Prostate gland (tissue), 2 donors: ENCODE measurements at regions not wholly inside any gene's neighbourhood (a gene's known extent, or its start where the extent isn't known, plus 50 kb on each side); places are given as distances from the start of the nearest gene placed in this dataset.

Source experiments
- DNase-seq: peaks from one replicate; pipeline ENCODE4 v3.0.0-alpha.2; 2019; ENCODE audit warnings: low spot score
- H3K27ac ChIP-seq, 2 donors: fragments of 200-600 bp; sonication (generic); 2 replicates each; pipeline ENCODE4 v1.5.1; 2017 to 2019
- H3K27me3 ChIP-seq: fragments of 200-600 bp; sonication (generic); replicated peaks from 2 replicates; pipeline ENCODE4 v1.5.1; 2019; ENCODE audit not compliant: insufficient read depth
- H3K36me3 ChIP-seq, 2 donors: fragments of 200-600 bp; sonication (generic); 1 replicate in 1 of 2; 2 replicates in 1 of 2; pipeline versions ENCODE4 v1.5.1 to v1.8.1; 2017 to 2019
- H3K4me1 ChIP-seq: fragments of 200-600 bp; sonication (generic); replicated peaks from 2 replicates; pipeline ENCODE4 v1.5.1; 2019
- H3K4me3 ChIP-seq, 2 donors: fragments of 200-600 bp; sonication (generic); 2 replicates each; pipeline ENCODE4 v1.5.1; 2017 to 2019
- H3K9me3 ChIP-seq: fragments of 200-600 bp; sonication (generic); 2 replicates; pipeline ENCODE4 v1.5.1; 2017
- POLR2A ChIP-seq: fragments of 450-650 bp; IDR thresholded peaks from one replicate; pipeline ENCODE4 v1.6.1; 2016; ENCODE audit warnings: antibody characterized with exemption, mild to moderate bottlenecking
- POLR2AphosphoS5 ChIP-seq: sonication (generic); formaldehyde crosslinking; IDR thresholded peaks from one replicate; pipeline ENCODE4 v1.6.1; 2017; ENCODE audit warnings: antibody characterized with exemption
- WGBS: methylation state at CpG from one replicate; pipeline ENCODE4 v1.1.5; 2018; 5-methylcytosine and 5-hydroxymethylcytosine counted together
- intact Hi-C: fragments of 100-400 bp; cut with DNase I; formaldehyde crosslinking; loops from one replicate; pipeline ENCODE4 v1.14.2; 2022
- TF ChIP-seq, protein P1 (sequence below), 4 experiments: fragments of 200-600 bp in 2 of 4; fragments of 450-650 bp in 2 of 4; sonication (generic) in 2 of 4; IDR thresholded peaks; 1 replicate in 3 of 4; 2 replicates in 1 of 4; pipeline ENCODE4 v1.5.1; 2016 to 2019; ENCODE audit warnings: antibody characterized with exemption in 4 of 4, mild to moderate bottlenecking in 2 of 4, moderate library complexity in 2 of 4

DNA sequence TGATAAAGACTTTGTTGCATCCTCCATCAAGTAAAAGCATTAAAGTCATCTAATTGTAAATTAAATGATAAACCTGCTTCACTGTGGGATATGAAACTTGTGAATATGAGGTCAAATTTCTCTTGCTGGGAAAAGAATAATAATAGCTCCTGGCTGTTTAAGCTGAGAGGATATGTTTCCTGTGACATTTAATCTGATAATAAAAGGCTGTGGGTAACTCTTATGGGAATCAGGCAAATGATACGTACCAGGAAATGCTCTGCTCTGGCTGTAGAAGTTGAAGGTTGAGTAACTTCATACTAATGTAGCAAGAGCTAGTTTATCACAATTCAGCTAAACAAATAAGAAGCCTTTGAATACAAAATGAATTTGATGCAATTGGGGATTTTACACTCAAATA lies 574.6 kb downstream of the RAPGEF2 start:
- Histone ChIP-seq H3K4me3 (no peak overlapping the region), H3K27ac (no peak overlapping the region), H3K36me3 (no peaks in the 10 kb centered on the region), H3K9me3 (no peaks in the 10 kb centered on the region), H3K4me1 (no peaks in the 10 kb centered on the region), H3K27me3 (no peaks in the 10 kb centered on the region)
- intact Hi-C loops = no loop called here
- TF ChIP-seq POLR2AphosphoS5 = peak; percentile 41
- TF ChIP-seq, protein P1, sequence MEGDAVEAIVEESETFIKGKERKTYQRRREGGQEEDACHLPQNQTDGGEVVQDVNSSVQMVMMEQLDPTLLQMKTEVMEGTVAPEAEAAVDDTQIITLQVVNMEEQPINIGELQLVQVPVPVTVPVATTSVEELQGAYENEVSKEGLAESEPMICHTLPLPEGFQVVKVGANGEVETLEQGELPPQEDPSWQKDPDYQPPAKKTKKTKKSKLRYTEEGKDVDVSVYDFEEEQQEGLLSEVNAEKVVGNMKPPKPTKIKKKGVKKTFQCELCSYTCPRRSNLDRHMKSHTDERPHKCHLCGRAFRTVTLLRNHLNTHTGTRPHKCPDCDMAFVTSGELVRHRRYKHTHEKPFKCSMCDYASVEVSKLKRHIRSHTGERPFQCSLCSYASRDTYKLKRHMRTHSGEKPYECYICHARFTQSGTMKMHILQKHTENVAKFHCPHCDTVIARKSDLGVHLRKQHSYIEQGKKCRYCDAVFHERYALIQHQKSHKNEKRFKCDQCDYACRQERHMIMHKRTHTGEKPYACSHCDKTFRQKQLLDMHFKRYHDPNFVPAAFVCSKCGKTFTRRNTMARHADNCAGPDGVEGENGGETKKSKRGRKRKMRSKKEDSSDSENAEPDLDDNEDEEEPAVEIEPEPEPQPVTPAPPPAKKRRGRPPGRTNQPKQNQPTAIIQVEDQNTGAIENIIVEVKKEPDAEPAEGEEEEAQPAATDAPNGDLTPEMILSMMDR (IDR thresholded peaks at IDR 0.05) = no peak
- WGBS = 21% methylated on average over 1 of the region's 1 CpG
- DNase-seq = no peak

DNA sequence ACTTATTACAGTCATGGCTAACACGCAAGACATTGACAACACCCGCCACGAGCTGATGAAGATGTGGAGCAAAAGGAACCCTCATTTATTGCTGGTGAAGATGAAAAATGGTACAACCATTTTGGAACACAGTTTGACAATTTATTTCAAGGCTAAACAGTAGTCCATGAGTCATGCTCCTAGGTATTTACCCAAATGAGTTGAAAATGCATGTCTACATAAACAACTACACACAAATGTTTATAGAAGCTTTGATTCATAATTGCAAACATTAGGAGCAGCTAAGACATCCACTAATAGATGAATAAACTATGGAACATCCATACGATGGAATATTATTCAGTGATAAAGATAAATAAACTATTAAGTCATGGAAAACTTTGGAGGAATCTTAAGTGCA lies 580.1 kb downstream of the RAPGEF2 start:
- no peak for DNase-seq
- Histone ChIP-seq H3K9me3 (no peaks in the 10 kb centered on the region), H3K4me3 (no peak overlapping the region), H3K27ac (no peak overlapping the region), H3K4me1 (no peaks in the 10 kb centered on the region), H3K36me3 (no peaks in the 10 kb centered on the region), H3K27me3 (no peaks in the 10 kb centered on the region)
- TF ChIP-seq POLR2AphosphoS5 (no peak), POLR2A (no peak)
- TF ChIP-seq, protein P1 (IDR thresholded peaks at IDR 0.05) = no peak
- WGBS = 90% methylated on average over 4 of the region's 4 CpGs
- intact Hi-C loops = no loop called here

DNA sequence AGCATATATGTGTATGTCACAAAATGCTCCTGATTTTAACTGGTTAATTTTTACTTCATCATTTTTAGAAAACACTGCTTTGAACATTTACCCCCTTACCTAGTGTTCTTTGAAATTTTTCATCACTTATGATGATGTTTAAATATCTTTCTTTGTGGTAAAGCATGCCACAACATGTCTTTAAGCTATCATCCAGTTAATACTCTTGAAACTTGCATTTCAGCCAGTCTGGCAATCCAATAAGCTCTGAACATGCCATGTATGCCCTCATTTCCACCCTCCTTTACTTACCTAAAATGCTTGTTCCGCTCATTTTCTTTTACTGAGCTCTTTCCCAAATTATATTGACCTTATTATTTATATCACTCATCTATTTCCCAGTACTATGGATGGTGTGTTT lies 581.2 kb downstream of the RAPGEF2 start:
- no peak overlapping the region for H3K4me3 ChIP-seq
- WGBS = 46% methylated on average over 1 of the region's 1 CpG
- H3K36me3 ChIP-seq = no peaks in the 10 kb centered on the region
- no peaks in the 10 kb centered on the region for H3K9me3 ChIP-seq
- no peak for TF ChIP-seq POLR2A
- TF ChIP-seq POLR2AphosphoS5 = no peak
- TF ChIP-seq, protein P1 (IDR thresholded peaks at IDR 0.05) = no peak
- H3K4me1 ChIP-seq = no peaks in the 10 kb centered on the region
- no peak overlapping the region for H3K27ac ChIP-seq
- DNase-seq = no peak
- no peaks in the 10 kb centered on the region for H3K27me3 ChIP-seq
- intact Hi-C loops = no loop called here

DNA sequence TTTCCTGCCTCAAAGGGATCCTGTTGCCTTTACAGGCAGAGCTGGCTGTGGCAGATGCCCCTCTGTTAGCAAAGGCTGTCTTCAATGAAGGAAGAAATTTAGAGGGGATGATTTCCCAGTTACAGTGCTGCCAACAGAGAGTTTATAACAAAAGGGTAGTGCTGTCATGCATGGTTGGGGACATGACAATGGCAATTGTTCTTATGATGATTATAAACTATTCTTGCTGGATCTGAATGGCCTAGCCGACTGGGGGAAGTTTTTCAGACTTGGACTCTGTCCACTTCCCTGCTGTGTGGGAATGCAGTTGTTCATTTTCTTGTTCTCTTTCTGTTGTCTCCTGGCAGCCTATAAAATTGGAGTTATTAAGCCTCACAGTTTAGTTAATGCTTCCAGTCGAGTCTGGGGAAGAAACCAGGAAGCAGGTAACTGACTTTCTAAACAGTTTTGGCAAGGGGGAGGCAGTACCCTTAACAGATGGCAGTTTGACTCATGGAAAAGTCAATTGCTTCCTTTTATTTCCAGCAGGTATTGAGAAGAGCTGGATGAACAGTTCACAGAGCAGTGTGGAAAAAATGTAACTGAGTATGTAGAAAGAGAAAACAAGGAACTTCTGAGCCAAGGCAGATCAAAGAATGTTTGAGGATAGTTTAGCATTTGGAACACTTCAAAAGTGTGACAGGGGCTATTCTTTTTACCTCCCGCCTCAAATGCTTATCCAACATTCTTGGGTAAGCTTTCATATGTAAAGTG lies 582.6 kb downstream of the RAPGEF2 start:
- intact Hi-C loops = no loop called here

More for the DNA sequence above, 582.6 kb downstream of the RAPGEF2 start:
- H3K27me3 ChIP-seq = no peaks in the 10 kb centered on the region
- TF ChIP-seq POLR2AphosphoS5 (peak; percentile 32), POLR2A (no peak)
- TF ChIP-seq, protein P1 (IDR thresholded peaks at IDR 0.05) = no peak
- H3K4me3 ChIP-seq = no peak overlapping the region
- WGBS = 10% methylated on average over 3 of the region's 3 CpGs
- no peaks in the 10 kb centered on the region for H3K36me3 ChIP-seq
- H3K4me1 ChIP-seq = no peaks in the 10 kb centered on the region
- H3K9me3 ChIP-seq = no peaks in the 10 kb centered on the region
- H3K27ac ChIP-seq = peak overlapping the region; percentile 17 to 46
- DNase-seq = peak; percentile 12
